ENCODE measurements at regions not wholly inside any gene's neighbourhood (a gene's known extent, or its start where the extent isn't known, plus 50 kb on each side); places are given as distances from the start of the nearest gene placed in this dataset.
"Not testable (repeated sequence)": the region's sequence is repeated elsewhere in the genome, so short reads cannot be mapped to it uniquely, and the experiment has no call there.

- no peak for DNase-seq (ENCODE audit: extremely low read depth in 1 of 11, low read depth in 9 of 11, low spot score in 4 of 11)
These were observed 97.3 kb upstream of the BCL2L14 start for GRCh38 chr12:11973396-11973795.

GRCh38 chr12:11976005-11976404, 94.7 kb upstream of the BCL2L14 start:
- DNase-seq (ENCODE audit: extremely low read depth in 1 of 11, low read depth in 9 of 11, low spot score in 4 of 11) = no peak

GRCh38 chr12:11978726-11979384, 91.9 kb upstream of the BCL2L14 start:
- no peak for DNase-seq (ENCODE audit: extremely low read depth in 1 of 11, low read depth in 9 of 11, low spot score in 4 of 11)

- no peak for DNase-seq (ENCODE audit: extremely low read depth in 1 of 11, low read depth in 9 of 11, low spot score in 4 of 11)
These were observed 90.6 kb upstream of the BCL2L14 start for GRCh38 chr12:11980115-11980514.

GRCh38 chr12:11981121-11981733, 89.5 kb upstream of the BCL2L14 start:
- no peak for DNase-seq (ENCODE audit: extremely low read depth in 1 of 11, low read depth in 9 of 11, low spot score in 4 of 11)

- no peak for DNase-seq (ENCODE audit: extremely low read depth in 1 of 11, low read depth in 9 of 11, low spot score in 4 of 11)
These were observed 86.3 kb upstream of the BCL2L14 start for GRCh38 chr12:11984417-11984816.

- no peak for DNase-seq (ENCODE audit: extremely low read depth in 1 of 11, low read depth in 9 of 11, low spot score in 4 of 11)
These were observed 84.6 kb upstream of the BCL2L14 start for GRCh38 chr12:11986165-11986564.

- DNase-seq (ENCODE audit: extremely low read depth in 1 of 11, low read depth in 9 of 11, low spot score in 4 of 11) = no peak
These were observed 82.8 kb upstream of the BCL2L14 start for GRCh38 chr12:11987901-11988300.

- no peak for DNase-seq (ENCODE audit: extremely low read depth in 1 of 11, low read depth in 9 of 11, low spot score in 4 of 11)
These were observed 79.1 kb upstream of the BCL2L14 start for GRCh38 chr12:11991604-11992003.

GRCh38 chr12:11992515-11992914, 78.2 kb upstream of the BCL2L14 start:
- DNase-seq (ENCODE audit: extremely low read depth in 1 of 11, low read depth in 9 of 11, low spot score in 4 of 11) = no peak

GRCh38 chr12:11998307-11998943, 72.3 kb upstream of the BCL2L14 start:
- not testable (repeated sequence) for DNase-seq (ENCODE audit: extremely low read depth in 1 of 11, low read depth in 9 of 11, low spot score in 4 of 11)

- no peak for DNase-seq (ENCODE audit: extremely low read depth in 1 of 11, low read depth in 9 of 11, low spot score in 4 of 11)
These were observed 71.8 kb upstream of the BCL2L14 start for GRCh38 chr12:11998944-11999315.

GRCh38 chr12:12003609-12004008, 67.1 kb upstream of the BCL2L14 start:
- no peak for DNase-seq (ENCODE audit: extremely low read depth in 1 of 11, low read depth in 9 of 11, low spot score in 4 of 11)

GRCh38 chr12:12004524-12004923, 66.2 kb upstream of the BCL2L14 start:
- DNase-seq (ENCODE audit: extremely low read depth in 1 of 11, low read depth in 9 of 11, low spot score in 4 of 11) = no peak

- DNase-seq (ENCODE audit: extremely low read depth in 1 of 11, low read depth in 9 of 11, low spot score in 4 of 11) = no peak
These were observed 63.6 kb upstream of the BCL2L14 start for GRCh38 chr12:12007001-12007712.

GRCh38 chr12:12007713-12008231, 63.0 kb upstream of the BCL2L14 start:
- DNase-seq (ENCODE audit: extremely low read depth in 1 of 11, low read depth in 9 of 11, low spot score in 4 of 11) = no peak

- DNase-seq (ENCODE audit: extremely low read depth in 1 of 11, low read depth in 9 of 11, low spot score in 4 of 11) = no peak
These were observed 62.4 kb upstream of the BCL2L14 start for GRCh38 chr12:12008232-12008850.

- DNase-seq (ENCODE audit: extremely low read depth in 1 of 11, low read depth in 9 of 11, low spot score in 4 of 11) = peak in 4 of 11 donors; percentile 55 to 72 (median 64)
These were observed 61.7 kb upstream of the BCL2L14 start for GRCh38 chr12:12008931-12009611.

- not testable (repeated sequence) for DNase-seq (ENCODE audit: extremely low read depth in 1 of 11, low read depth in 9 of 11, low spot score in 4 of 11)
These were observed 60.9 kb upstream of the BCL2L14 start for GRCh38 chr12:12009749-12010276.

Measured in renal cortex interstitium (tissue), 11 donors.